H1 (cell line): ENCODE measurements at regions not wholly inside any gene's neighbourhood (a gene's known extent, or its start where the extent isn't known, plus 50 kb on each side); places are given as distances from the start of the nearest gene placed in this dataset.

ENCODE experiments used
- TF ChIP-seq, protein P1 (sequence below), 3 experiments: IDR thresholded peaks; 1 replicate in 2 of 3; 2 replicates in 1 of 3; pipeline versions ENCODE4 v1.5.1 to v1.6.1; 2011; ENCODE audit warnings: low read length in 3 of 3, mild to moderate bottlenecking in 3 of 3, inconsistent platforms in 2 of 3, low read depth in 1 of 3, moderate library complexity in 1 of 3; ENCODE audit not compliant: insufficient read depth in 1 of 3; ENCODE audit errors: control extremely low read depth in 1 of 3

DNA sequence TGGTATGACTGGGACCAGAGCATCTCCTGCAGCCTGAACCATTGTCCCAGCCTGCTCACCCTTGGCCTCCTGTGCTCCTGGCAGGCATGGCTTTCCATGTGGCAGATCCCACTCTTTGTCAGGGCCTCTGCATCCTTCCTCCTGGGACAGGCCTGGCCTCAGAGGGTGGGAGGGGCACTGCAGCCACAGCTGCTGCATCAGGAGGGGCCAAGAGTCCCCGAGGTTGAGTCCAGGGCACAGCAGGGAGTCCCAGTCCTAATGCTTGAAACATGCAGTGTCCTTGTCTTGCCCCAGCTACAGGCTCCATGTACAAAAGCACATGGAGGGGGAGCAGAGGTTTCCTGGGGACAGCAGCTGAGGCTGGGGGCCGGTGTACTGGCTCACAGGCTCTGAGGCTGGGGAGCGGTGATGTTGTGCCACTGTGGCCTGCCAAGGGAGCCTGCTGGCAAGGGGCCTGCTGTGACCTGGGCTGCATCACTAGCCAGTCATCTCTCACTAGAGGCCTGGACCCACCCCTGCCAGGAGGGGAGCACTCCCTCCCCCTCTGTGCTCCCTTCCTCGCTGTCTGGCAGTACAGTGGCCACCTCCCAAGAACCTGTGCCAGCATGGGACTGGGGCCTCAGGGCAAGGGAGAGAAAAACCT lies 144.8 kb downstream of the ZNF248 start (continued):
- TF ChIP-seq, protein P1, sequence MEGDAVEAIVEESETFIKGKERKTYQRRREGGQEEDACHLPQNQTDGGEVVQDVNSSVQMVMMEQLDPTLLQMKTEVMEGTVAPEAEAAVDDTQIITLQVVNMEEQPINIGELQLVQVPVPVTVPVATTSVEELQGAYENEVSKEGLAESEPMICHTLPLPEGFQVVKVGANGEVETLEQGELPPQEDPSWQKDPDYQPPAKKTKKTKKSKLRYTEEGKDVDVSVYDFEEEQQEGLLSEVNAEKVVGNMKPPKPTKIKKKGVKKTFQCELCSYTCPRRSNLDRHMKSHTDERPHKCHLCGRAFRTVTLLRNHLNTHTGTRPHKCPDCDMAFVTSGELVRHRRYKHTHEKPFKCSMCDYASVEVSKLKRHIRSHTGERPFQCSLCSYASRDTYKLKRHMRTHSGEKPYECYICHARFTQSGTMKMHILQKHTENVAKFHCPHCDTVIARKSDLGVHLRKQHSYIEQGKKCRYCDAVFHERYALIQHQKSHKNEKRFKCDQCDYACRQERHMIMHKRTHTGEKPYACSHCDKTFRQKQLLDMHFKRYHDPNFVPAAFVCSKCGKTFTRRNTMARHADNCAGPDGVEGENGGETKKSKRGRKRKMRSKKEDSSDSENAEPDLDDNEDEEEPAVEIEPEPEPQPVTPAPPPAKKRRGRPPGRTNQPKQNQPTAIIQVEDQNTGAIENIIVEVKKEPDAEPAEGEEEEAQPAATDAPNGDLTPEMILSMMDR (IDR thresholded peaks at IDR 0.05; ENCODE audit: control extremely low read depth in 1 of 3, insufficient read depth in 1 of 3, low read depth in 1 of 3, low read length in 3 of 3), result no peak
